ENCODE measurements at regions not wholly inside any gene's neighbourhood (a gene's known extent, or its start where the extent isn't known, plus 50 kb on each side); places are given as distances from the start of the nearest gene placed in this dataset.

GRCh38 chr3:104598848-104599511, 767.7 kb upstream of the ALCAM start (continued):
- no peak for TF ChIP-seq CHD7 (IDR thresholded peaks at IDR 0.05; ENCODE audit: insufficient replicate concordance, low read length)
- no peak for TF ChIP-seq EGR1 (IDR thresholded peaks at IDR 0.05; ENCODE audit: borderline replicate concordance, low read depth, low read length)
- no peak for TF ChIP-seq CHD1 (IDR thresholded peaks at IDR 0.05; ENCODE audit: low read depth, low read length)
- no peak for TF ChIP-seq CEBPB (IDR thresholded peaks at IDR 0.05; ENCODE audit: low read depth, low read length)
- TF ChIP-seq NRF1 (IDR thresholded peaks at IDR 0.05; ENCODE audit: low read depth, low read length) = no peak
- no peak for TF ChIP-seq FOSL1 (IDR thresholded peaks at IDR 0.05; ENCODE audit: insufficient read depth, low read depth, low read length)
- TF ChIP-seq, protein P1, sequence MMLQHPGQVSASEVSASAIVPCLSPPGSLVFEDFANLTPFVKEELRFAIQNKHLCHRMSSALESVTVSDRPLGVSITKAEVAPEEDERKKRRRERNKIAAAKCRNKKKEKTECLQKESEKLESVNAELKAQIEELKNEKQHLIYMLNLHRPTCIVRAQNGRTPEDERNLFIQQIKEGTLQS (IDR thresholded peaks at IDR 0.05; ENCODE audit: insufficient read depth, low read depth, low read length) = no peak
- no peak for TF ChIP-seq CTBP2 (IDR thresholded peaks at IDR 0.05; ENCODE audit: borderline replicate concordance, insufficient read depth, insufficient read length, low read length)
